HG03064 (cell line): ENCODE measurements at regions not wholly inside any gene's neighbourhood (a gene's known extent, or its start where the extent isn't known, plus 50 kb on each side); places are given as distances from the start of the nearest gene placed in this dataset.
"Not testable (repeated sequence)": the region's sequence is repeated elsewhere in the genome, so short reads cannot be mapped to it uniquely, and the experiment has no call there.

Experiments
- ATAC-seq: cut with Tn5 transposase; IDR thresholded peaks from one replicate; pipeline ENCODE4 v1.9.1; 2021; ENCODE audit warnings: low read depth; ENCODE audit not compliant: unreplicated experiment

- ATAC-seq, result peak; percentile 23
Observed at GRCh38 chr1:161454865-161455707, 50.2 kb upstream of the FCGR2A start.

DNA sequence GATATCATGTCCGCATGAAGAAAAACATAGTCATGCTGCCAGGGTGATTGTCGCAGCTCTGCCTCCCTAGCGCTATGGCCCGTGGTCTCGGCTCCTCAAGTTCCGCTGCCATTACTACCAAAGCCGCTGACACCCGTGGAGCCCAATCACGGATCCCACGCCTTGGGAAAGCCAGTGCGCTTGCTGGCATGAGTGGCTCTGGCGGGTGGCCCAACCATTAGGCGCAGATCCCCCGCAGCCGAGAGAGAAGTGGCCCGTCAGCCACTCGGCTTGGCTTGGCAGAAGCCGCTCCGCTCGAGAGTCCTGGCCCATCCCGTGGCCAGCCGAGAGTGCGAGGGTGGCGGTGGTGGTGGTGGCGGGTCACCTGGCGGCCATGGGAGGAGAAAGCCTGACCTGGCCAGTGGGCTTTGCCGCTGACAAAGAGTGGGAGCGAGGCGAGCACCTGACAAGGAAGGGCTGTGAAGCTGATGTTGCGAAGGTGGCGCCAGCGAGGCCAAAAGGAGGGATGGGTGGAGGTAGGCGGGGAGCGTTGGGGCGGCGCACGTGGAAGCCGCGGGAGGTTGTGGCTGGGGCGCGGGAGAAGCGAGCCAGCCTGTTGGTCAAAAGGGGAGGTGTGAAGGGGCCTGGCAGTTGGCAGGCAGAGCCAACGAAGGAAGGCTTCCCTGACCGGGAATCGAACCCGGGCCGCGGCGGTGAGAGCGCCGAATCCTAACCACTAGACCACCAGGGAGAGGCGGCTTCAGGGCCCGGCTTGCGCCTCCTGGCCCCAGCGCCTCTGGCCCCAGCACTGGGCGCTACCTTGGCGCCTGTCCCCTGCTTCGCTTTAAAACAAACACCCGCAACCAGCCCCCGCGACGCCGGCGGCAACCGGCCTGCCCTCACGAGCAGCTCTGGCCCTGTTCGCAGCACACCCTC lies 51.0 kb upstream of the FCGR2A start:
- ATAC-seq, result peak; percentile 66

GRCh38 chr1:161451698-161452348 lies 53.4 kb upstream of the FCGR2A start:
- not testable (repeated sequence) for ATAC-seq

- not testable (repeated sequence) for ATAC-seq
Observed at GRCh38 chr1:161447760-161448332, 57.4 kb upstream of the FCGR2A start.

DNA sequence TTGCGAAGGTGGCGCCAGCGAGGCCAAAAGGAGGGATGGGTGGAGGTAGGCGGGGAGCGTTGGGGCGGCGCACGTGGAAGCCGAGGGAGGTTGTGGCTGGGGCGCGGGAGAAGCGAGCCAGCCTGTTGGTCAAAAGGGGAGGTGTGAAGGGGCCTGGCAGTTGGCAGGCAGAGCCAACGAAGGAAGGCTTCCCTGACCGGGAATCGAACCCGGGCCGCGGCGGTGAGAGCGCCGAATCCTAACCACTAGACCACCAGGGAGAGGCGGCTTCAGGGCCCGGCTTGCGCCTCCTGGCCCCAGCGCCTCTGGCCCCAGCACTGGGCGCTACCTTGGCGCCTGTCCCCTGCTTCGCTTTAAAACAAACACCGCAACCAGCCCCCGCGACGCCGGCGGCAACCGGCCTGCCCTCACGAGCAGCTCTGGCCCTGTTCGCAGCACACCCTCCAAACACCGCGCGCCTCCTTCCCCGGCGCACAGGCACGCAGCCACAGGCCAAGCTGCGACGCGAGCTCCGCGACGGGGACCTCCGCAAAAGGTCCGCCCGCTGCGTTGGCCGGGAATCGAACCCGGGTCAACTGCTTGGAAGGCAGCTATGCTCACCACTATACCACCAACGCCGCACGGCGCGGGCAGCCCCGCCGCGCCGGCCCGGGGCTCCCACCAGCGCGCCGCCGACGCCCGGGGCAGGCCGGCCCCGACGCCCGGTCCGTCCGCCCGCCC lies 58.1 kb upstream of the FCGR2A start:
- not testable (repeated sequence) for ATAC-seq

- not testable (repeated sequence) for ATAC-seq
Observed at GRCh38 chr1:161444725-161445124, 60.5 kb upstream of the FCGR2A start.

- not testable (repeated sequence) for ATAC-seq
Observed at GRCh38 chr1:161444255-161444654, 61.0 kb upstream of the FCGR2A start.

DNA sequence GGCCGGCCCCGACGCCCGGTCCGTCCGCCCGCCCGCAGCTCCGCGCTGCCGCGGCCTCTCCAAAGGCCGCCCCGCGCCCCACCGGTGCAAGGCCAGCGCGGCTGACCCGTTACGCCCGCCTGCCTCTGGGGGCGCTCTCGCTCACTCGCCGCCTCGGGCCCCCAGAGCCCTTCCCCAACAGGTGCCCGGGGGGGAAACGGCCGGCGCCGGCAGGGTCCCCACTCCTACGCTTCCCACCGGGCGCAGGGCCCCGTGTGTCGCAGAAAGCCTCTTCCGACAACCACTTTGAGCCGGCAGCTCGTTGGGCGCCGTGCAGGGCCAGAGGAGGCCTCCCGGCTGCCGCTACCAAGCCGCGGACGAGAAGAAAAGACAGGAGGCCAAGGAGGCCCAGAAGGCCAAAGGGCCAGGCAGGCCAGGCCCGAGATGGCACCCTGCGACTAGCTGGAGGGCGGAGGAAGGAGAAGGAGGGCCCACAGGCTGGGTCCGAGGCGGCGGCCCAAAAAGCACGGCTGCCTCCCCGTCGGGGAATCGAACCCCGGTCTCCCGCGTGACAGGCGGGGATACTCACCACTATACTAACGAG lies 64.9 kb upstream of the FCGR2A start:
- peak; percentile 50 for ATAC-seq

DNA sequence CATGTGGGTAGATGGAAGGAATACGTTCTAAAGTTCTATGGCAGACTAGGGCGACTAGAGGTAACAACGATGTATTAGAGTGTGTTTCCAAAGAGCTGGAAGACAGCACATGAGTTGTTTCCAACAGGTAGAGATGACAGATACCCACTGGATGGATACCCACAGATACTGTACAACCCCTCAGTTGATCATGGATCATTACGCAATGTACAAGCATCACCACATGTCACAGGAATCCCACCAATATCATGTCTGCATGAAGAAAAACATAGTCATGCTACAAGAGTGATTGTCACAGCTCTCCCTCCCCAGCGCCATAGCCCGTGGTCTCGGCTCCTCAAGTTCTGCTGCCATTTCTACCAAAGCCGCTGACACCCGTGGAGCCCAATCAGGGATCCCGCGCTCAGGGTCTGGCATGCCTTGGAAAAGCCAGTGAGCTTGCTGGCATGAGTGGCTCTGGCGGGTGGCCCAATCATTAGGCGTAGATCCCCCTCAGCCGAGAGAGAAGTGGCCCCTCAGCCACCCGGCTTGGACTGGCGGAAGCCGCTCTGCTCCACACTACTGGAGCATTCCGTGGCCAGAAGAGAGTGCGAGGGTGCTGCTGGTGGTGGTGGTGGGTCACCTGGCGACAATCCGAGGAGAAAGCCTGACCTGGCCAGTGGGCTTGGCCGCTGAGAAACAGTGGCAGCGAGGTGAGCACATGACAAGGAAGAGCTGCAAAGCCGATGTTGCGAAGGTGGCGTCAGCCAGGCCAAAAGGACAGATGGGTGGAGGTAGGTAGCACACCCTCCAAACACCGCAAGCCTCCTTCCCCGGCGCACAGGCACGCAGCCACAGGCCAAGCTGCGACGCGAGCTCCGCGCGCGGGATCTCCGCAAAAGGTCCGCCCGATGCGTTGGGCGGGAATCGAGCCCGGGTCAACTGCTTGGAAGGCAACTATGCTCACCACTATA lies 65.7 kb upstream of the FCGR2A start:
- ATAC-seq, result no peak

DNA sequence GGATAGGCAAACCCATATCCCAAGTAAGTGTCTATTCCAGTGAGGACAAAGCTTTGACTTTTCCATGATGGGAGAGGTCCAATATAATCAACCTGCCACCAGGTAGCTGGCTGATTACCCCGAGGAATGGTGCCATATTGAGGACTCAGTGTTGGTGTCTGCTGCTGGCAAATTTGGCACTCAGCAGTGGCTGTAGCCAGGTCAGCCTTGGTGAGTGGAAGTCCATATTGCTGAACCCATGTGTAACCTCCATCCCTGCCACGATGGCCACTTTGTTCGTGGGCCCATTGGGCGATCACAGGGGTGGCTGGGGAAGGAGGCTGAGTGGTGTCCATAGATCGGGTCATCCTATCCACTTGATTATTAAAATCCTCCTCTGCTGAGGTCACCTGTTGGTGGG lies 65.5 kb upstream of the CFAP126 start:
- not testable (repeated sequence) for ATAC-seq

DNA sequence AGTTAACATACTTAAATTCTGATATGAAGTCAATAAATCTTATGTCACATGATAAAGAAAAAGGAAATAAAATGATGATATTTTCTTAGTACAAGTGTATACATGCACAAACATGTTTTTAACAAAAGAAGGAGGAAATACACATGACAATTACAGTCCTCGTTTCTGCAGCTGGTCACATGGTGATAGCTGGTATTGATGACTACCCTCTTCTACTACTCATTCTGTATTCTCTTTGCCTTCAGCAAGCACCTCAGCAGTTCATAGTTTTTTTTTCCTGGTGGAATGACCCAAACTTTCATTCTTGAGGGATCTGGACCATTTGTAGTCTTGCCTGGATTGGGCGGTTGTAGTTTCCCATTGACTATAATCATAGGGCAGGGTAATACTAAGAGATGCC lies 64.4 kb upstream of the CFAP126 start:
- ATAC-seq, result no peak

GRCh38 chr1:161427733-161428516 lies 60.2 kb upstream of the CFAP126 start:
- ATAC-seq, result no peak

DNA sequence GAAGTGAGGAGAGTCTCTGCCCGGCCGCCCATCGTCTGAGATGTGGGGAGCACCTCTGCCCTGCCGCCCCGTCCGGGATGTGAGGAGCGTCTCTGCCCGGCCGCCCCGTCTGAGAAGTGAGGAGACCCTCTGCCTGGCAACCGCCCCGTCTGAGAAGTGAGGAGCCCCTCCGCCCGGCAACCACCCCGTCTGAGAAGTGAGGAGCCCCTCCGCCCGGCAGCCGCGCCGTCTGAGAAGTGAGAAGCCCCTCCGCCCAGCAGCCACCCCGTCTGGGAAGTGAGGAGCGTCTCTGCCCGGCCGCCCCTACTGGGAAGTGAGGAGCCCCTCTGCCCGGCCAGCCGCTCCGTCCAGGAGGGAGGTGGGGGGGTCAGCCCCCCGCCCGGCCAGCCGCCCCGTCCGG lies 55.2 kb upstream of the CFAP126 start:
- not testable (repeated sequence) for ATAC-seq

DNA sequence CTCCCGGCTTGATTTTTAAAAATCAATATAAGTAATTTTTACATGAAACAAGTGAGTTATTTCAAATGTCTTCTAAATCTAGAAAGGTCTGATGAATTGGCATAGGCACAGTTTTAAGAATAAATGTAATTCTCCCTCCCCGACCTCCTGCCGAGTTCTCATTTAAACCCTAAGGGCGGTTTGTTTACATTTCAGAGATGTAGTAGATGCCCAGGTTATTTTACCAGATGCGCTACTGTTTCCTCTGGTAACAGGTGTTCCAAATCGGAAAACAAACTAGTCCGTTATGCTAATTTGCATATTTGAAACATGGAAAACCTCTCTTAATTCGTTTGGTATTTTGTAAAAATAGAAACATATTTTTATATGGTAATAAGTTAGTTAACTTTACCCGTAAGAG lies 53.8 kb upstream of the CFAP126 start:
- ATAC-seq, result no peak

- no peak for ATAC-seq
Observed at GRCh38 chr1:161420763-161421455, 53.2 kb upstream of the CFAP126 start.

DNA sequence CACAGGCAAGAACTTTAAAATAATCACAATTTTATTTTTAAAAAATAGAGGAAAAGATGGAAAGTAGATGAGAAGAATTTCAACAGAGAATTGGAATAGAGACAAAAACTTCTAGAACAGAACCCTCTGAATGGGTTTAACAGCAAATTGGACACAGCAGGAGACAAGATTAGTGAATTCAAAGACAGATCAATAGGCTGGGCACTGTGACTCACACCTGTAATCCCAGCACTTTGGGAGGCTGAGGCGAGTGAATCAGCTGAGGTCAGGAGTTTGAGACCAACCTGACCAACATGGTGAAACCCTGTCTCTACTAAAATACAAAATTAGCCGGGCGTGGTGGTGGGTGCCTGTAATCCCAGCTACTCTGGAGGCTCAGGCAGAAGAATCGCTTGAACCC lies 49.9 kb upstream of the CFAP126 start:
- ATAC-seq, result not testable (repeated sequence)
